ENCODE measurements at regions not wholly inside any gene's neighbourhood (a gene's known extent, or its start where the extent isn't known, plus 50 kb on each side); places are given as distances from the start of the nearest gene placed in this dataset.
"Not testable (repeated sequence)": the region's sequence is repeated elsewhere in the genome, so short reads cannot be mapped to it uniquely, and the experiment has no call there.

- DNase-seq = no peak
Measured at GRCh38 chr7:91357379-91357778, 93.1 kb downstream of the FZD1 start.

GRCh38 chr7:91357901-91358300 is 93.7 kb downstream of the FZD1 start:
- no peak for DNase-seq

- no peak for DNase-seq
Measured at GRCh38 chr7:91358303-91358702, 94.1 kb downstream of the FZD1 start.

- not testable (repeated sequence) for DNase-seq
Measured at GRCh38 chr7:91365097-91365496, 100.9 kb downstream of the FZD1 start.

GRCh38 chr7:91366091-91366490 is 101.9 kb downstream of the FZD1 start:
- no peak for DNase-seq

- no peak for DNase-seq
Measured at GRCh38 chr7:91367812-91368578, 103.8 kb downstream of the FZD1 start.

- no peak for DNase-seq
Measured at GRCh38 chr7:91372323-91372722, 108.1 kb downstream of the FZD1 start.

- DNase-seq = no peak
Measured at GRCh38 chr7:91373111-91373800, 109.0 kb downstream of the FZD1 start.

GRCh38 chr7:91374321-91374989 is 110.2 kb downstream of the FZD1 start:
- DNase-seq = no peak

GRCh38 chr7:91375378-91375777 is 111.1 kb downstream of the FZD1 start:
- no peak for DNase-seq

GRCh38 chr7:91378131-91378530 is 113.9 kb downstream of the FZD1 start:
- DNase-seq = no peak

- no peak for DNase-seq
Measured at GRCh38 chr7:91379236-91379635, 115.0 kb downstream of the FZD1 start.

GRCh38 chr7:91379991-91380390 is 115.8 kb downstream of the FZD1 start:
- no peak for DNase-seq

GRCh38 chr7:91383053-91383904 is 119.0 kb downstream of the FZD1 start:
- no peak for DNase-seq

- no peak for DNase-seq
Measured at GRCh38 chr7:91383905-91384274, 119.7 kb downstream of the FZD1 start.

GRCh38 chr7:91394757-91395156 is 130.5 kb downstream of the FZD1 start:
- not testable (repeated sequence) for DNase-seq

GRCh38 chr7:91395313-91395712 is 131.1 kb downstream of the FZD1 start:
- DNase-seq = not testable (repeated sequence)

- DNase-seq = no peak
Measured at GRCh38 chr7:91397096-91397495, 132.9 kb downstream of the FZD1 start.

GRCh38 chr7:91397612-91398011 is 133.4 kb downstream of the FZD1 start:
- no peak for DNase-seq

GRCh38 chr7:91398341-91398740 is 134.1 kb downstream of the FZD1 start:
- DNase-seq = no peak

GRCh38 chr7:91405092-91405788 is 141.0 kb downstream of the FZD1 start:
- no peak for DNase-seq

GRCh38 chr7:91405873-91406272 is 141.6 kb downstream of the FZD1 start:
- not testable (repeated sequence) for DNase-seq

Measured in NCI-H2171 (cell line).